ENCODE measurements at regions not wholly inside any gene's neighbourhood (a gene's known extent, or its start where the extent isn't known, plus 50 kb on each side); places are given as distances from the start of the nearest gene placed in this dataset.

GRCh38 chr3:103613397-103614156, 1178.8 kb downstream of the ZPLD1 start:
- no peak for TF ChIP-seq CTCF (IDR thresholded peaks at IDR 0.05)
- no peak for TF ChIP-seq POLR2A (IDR thresholded peaks at IDR 0.05)

Data from body of pancreas (tissue), 4 donors.